ENCODE measurements at regions not wholly inside any gene's neighbourhood (a gene's known extent, or its start where the extent isn't known, plus 50 kb on each side); places are given as distances from the start of the nearest gene placed in this dataset.

DNA sequence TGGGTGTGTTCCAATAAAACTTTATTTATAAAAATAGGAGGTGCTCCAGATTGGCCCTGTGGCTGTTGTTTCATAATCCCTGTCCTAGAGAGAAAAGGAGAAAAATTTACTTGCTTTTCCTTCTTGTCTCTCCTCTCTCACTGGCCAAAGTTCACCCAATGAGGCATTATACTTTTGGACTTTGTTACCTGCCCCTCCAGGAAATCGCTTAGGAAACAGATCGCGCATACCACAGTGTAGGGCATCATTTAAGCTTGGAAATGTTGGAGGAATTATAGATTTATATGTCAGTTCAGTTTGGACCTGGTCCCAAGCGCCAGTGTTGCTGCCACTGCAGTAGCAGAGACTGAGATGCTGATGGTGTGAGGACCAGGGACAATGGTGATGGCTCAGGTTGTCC is 337.6 kb upstream of the NR3C2 start:
- TF ChIP-seq, protein P1, sequence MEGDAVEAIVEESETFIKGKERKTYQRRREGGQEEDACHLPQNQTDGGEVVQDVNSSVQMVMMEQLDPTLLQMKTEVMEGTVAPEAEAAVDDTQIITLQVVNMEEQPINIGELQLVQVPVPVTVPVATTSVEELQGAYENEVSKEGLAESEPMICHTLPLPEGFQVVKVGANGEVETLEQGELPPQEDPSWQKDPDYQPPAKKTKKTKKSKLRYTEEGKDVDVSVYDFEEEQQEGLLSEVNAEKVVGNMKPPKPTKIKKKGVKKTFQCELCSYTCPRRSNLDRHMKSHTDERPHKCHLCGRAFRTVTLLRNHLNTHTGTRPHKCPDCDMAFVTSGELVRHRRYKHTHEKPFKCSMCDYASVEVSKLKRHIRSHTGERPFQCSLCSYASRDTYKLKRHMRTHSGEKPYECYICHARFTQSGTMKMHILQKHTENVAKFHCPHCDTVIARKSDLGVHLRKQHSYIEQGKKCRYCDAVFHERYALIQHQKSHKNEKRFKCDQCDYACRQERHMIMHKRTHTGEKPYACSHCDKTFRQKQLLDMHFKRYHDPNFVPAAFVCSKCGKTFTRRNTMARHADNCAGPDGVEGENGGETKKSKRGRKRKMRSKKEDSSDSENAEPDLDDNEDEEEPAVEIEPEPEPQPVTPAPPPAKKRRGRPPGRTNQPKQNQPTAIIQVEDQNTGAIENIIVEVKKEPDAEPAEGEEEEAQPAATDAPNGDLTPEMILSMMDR (IDR thresholded peaks at IDR 0.05) = no peak
- TF ChIP-seq EZH2 (IDR thresholded peaks at IDR 0.05; ENCODE audit: borderline replicate concordance, insufficient read depth, low read depth, low read length, poor library complexity, severe bottlenecking) = no peak
- H3K4me2 ChIP-seq (replicated peaks; ENCODE audit: low read depth, low read length, poor library complexity, severe bottlenecking) = no peak overlapping the region
- CTCF ChIA-PET = no interaction called here
- H3K4me1 ChIP-seq (ENCODE audit: control insufficient read depth in 2 of 2, insufficient read depth in 2 of 2, low read length in 2 of 2) = no peaks in the 10 kb centered on the region
- ATAC-seq (ENCODE audit: low read depth) = no peak
- H3K9ac ChIP-seq (ENCODE audit: low read length) = no peak overlapping the region
- no peak overlapping the region for H3K4me3 ChIP-seq (ENCODE audit: control extremely low read depth in 1 of 5, extremely low read depth in 1 of 5, insufficient read depth in 1 of 5, low read depth in 2 of 5, low read length in 4 of 5)
- H3K27ac Mint-ChIP-seq = no peak overlapping the region
- H3K4me3 Mint-ChIP-seq = no peak overlapping the region
- no peaks in the 10 kb centered on the region for H3K27me3 ChIP-seq (replicated peaks in 1 of 4; ENCODE audit: control extremely low read depth in 1 of 4, control insufficient read depth in 3 of 4, insufficient read depth in 4 of 4, low read length in 3 of 4)
- no peaks in the 10 kb centered on the region for H3K79me2 ChIP-seq (ENCODE audit: control insufficient read depth, insufficient read depth, low read length)
- peaks cover 2% of the 10 kb centered on the region for H3K9me3 Mint-ChIP-seq (ENCODE audit: insufficient read depth)
- POLR2A ChIA-PET = no interaction called here
- no peak for DNase-seq
- H2AFZ ChIP-seq (ENCODE audit: insufficient read depth, low read depth, low read length, poor library complexity, severe bottlenecking) = no peak overlapping the region
- no peaks in the 10 kb centered on the region for H3K27me3 Mint-ChIP-seq
- H3K27ac ChIP-seq (ENCODE audit: low read length in 2 of 2) = no peak overlapping the region
- no peaks in the 10 kb centered on the region for H3K36me3 ChIP-seq (replicated peaks in 1 of 2; ENCODE audit: control extremely low read depth in 1 of 2, control insufficient read depth in 1 of 2, extremely low read depth in 1 of 2, insufficient read depth in 2 of 2, low read length in 1 of 2)
- intact Hi-C loops (cut with micrococcal nuclease) = no loop called here
- peaks cover 0 to 3% (median 0%) of the 10 kb centered on the region in 3 donors for H3K9me3 ChIP-seq (ENCODE audit: control extremely low read depth in 1 of 3, control insufficient read depth in 2 of 3, insufficient read depth in 1 of 3, low read length in 2 of 3)
- WGBS (ENCODE audit: insufficient coverage) = 94% methylated on average over 4 of the region's 4 CpGs
- H3K4me1 Mint-ChIP-seq = no peaks in the 10 kb centered on the region
- no peaks in the 10 kb centered on the region for H4K20me1 ChIP-seq (ENCODE audit: control insufficient read depth, insufficient read depth, low read length, poor library complexity, severe bottlenecking)

DNA sequence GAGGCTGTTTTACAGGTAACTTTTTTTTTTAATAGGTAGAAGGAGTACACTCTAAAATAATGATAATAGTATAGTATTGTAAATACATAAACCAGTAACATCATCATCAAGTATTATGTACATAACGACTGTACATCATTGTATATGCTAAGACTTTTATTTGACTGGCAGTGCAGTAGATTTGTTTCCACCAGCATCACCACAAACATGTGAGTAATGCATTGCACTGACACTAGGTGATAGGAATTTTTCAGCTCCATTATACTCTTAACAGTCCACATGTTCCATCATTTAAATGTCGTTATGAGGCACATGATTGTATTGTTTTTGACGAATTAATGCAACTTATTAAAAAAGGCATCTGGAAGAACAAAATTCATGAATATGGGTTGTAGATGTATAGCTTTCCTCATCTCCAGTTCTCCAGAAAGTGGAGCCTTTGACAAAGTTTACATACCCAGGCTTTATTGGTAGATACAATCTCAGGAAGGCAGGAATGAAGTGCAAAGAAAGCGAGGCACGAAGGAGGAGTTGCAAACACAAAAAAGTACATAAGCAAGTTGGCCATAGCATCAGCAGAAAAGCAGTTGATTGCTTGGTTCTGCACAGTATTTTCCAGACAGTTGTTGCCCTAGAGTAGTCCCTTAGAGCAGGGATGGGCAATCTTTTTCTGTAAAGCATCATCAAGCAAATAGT is 336.9 kb upstream of the NR3C2 start:
- H3K4me3 ChIP-seq (ENCODE audit: control extremely low read depth in 1 of 5, extremely low read depth in 1 of 5, insufficient read depth in 1 of 5, low read depth in 2 of 5, low read length in 4 of 5) = no peak overlapping the region
- ATAC-seq (ENCODE audit: low read depth) = no peak
- WGBS (ENCODE audit: insufficient coverage) = 100% methylated on average over 2 of the region's 5 CpGs
- H3K27ac ChIP-seq (ENCODE audit: low read length in 2 of 2) = no peak overlapping the region
- Mint-ChIP-seq H3K9me3 (ENCODE audit: insufficient read depth) (peaks cover 2% of the 10 kb centered on the region), H3K27me3 (no peaks in the 10 kb centered on the region), H3K4me1 (no peaks in the 10 kb centered on the region), H3K27ac (no peak overlapping the region), H3K4me3 (no peak overlapping the region)
- no peak overlapping the region for H2AFZ ChIP-seq (ENCODE audit: insufficient read depth, low read depth, low read length, poor library complexity, severe bottlenecking)
- H3K36me3 ChIP-seq (replicated peaks in 1 of 2; ENCODE audit: control extremely low read depth in 1 of 2, control insufficient read depth in 1 of 2, extremely low read depth in 1 of 2, insufficient read depth in 2 of 2, low read length in 1 of 2) = no peaks in the 10 kb centered on the region
- TF ChIP-seq EZH2 (IDR thresholded peaks at IDR 0.05; ENCODE audit: borderline replicate concordance, insufficient read depth, low read depth, low read length, poor library complexity, severe bottlenecking) = no peak
- TF ChIP-seq, protein P1 (IDR thresholded peaks at IDR 0.05) = no peak
- intact Hi-C loops (cut with micrococcal nuclease) = no loop called here
- no peaks in the 10 kb centered on the region for H3K27me3 ChIP-seq (replicated peaks in 1 of 4; ENCODE audit: control extremely low read depth in 1 of 4, control insufficient read depth in 3 of 4, insufficient read depth in 4 of 4, low read length in 3 of 4)
- H3K9ac ChIP-seq (ENCODE audit: low read length) = no peak overlapping the region
- ChIA-PET CTCF (no interaction called here), POLR2A (no interaction called here)
- H3K9me3 ChIP-seq (ENCODE audit: control extremely low read depth in 1 of 3, control insufficient read depth in 2 of 3, insufficient read depth in 1 of 3, low read length in 2 of 3) = peaks cover 0 to 3% (median 0%) of the 10 kb centered on the region in 3 donors
- no peak overlapping the region for H3K4me2 ChIP-seq (replicated peaks; ENCODE audit: low read depth, low read length, poor library complexity, severe bottlenecking)
- no peak for DNase-seq
- H4K20me1 ChIP-seq (ENCODE audit: control insufficient read depth, insufficient read depth, low read length, poor library complexity, severe bottlenecking) = no peaks in the 10 kb centered on the region
- H3K4me1 ChIP-seq (ENCODE audit: control insufficient read depth in 2 of 2, insufficient read depth in 2 of 2, low read length in 2 of 2) = no peaks in the 10 kb centered on the region
- H3K79me2 ChIP-seq (ENCODE audit: control insufficient read depth, insufficient read depth, low read length) = no peaks in the 10 kb centered on the region

All from B cell (primary cell).